Endothelial cell of umbilical vein (primary cell): ENCODE measurements at regions not wholly inside any gene's neighbourhood (a gene's known extent, or its start where the extent isn't known, plus 50 kb on each side); places are given as distances from the start of the nearest gene placed in this dataset.

Experiments used
- BruUV-seq: library from RNA; stranded (reverse); fragments of 400-500 nt; replicated peaks from 2 replicates; lab custom pipeline; 2021; lab: Mats Ljungman, UMichigan
- CTCF ChIA-PET: fragments of 300-600, 350-600 bp; sonication (Branson Sonifier 250); formaldehyde crosslinking; loops from one replicate; lab custom pipeline; 2021; ENCODE audit warnings: antibody characterized with exemption, inconsistent platforms; lab: Charles Lee
- POLR2A ChIA-PET: fragments of 300-600, 350-600 bp; sonication (Branson Sonifier 250); formaldehyde crosslinking; loops from one replicate; lab custom pipeline; 2021; ENCODE audit warnings: antibody characterized with exemption, inconsistent platforms; lab: Charles Lee
- DNase-seq: peaks from one replicate; pipeline ENCODE4 v3.0.0-alpha.2; 2011; ENCODE audit warnings: low read depth, low spot score
- FAIRE-seq: peaks from 2 replicates; lab custom pipeline; 2011; peaks lifted over from hg19 to GRCh38; lab: Jason Lieb, UNC
- H2AFZ ChIP-seq: 2 replicates; pipeline ENCODE4 v1.6.0; 2012; ENCODE audit warnings: low read depth, low read length, control low read depth, inconsistent platforms
- H3K27ac ChIP-seq: 2 replicates; pipeline ENCODE4 v1.5.1; 2011; ENCODE audit warnings: low read depth, mild to moderate bottlenecking, control low read depth, low read length, moderate library complexity; ENCODE audit not compliant: insufficient read depth
- H3K27me3 ChIP-seq, 2 experiments: 2 replicates each; pipeline versions ENCODE4 v1.6.0 to v1.6.1; 2011; ENCODE audit warnings: low read length in 2 of 2, mixed read lengths in 1 of 2; ENCODE audit not compliant: control insufficient read depth in 2 of 2, insufficient read depth in 2 of 2
- H3K36me3 ChIP-seq, 2 experiments: 2 replicates in 1 of 2; 3 replicates in 1 of 2; pipeline ENCODE4 v1.5.1; 2011; ENCODE audit warnings: low read length in 2 of 2, mild to moderate bottlenecking in 1 of 2, moderate library complexity in 1 of 2; ENCODE audit not compliant: control insufficient read depth in 2 of 2, insufficient read depth in 2 of 2; ENCODE audit errors: extremely low read depth in 1 of 2
- H3K4me1 ChIP-seq: 3 replicates; pipeline ENCODE4 v1.5.1; 2011; ENCODE audit warnings: mild to moderate bottlenecking, low read length; ENCODE audit not compliant: control insufficient read depth, insufficient read depth; ENCODE audit errors: extremely low read depth
- H3K4me2 ChIP-seq: 2 replicates; pipeline ENCODE4 v1.6.1; 2011; ENCODE audit warnings: low read length, control low read depth, mixed read lengths; ENCODE audit not compliant: insufficient read depth
- H3K4me3 ChIP-seq, 3 experiments: fragments of 200-600 bp in 1 of 3; sonication (generic), shearing (Covaris generic) in 1 of 3; replicated peaks in 1 of 3; 2 replicates each; pipeline ENCODE4 v1.5.1; 2011 to 2016; ENCODE audit warnings: control low read depth in 3 of 3, low read length in 3 of 3, mild to moderate bottlenecking in 2 of 3, inconsistent platforms in 1 of 3, low read depth in 1 of 3, moderate library complexity in 1 of 3; ENCODE audit not compliant: insufficient read depth in 1 of 3
- H3K79me2 ChIP-seq: 2 replicates; pipeline ENCODE4 v1.6.0; 2012; ENCODE audit warnings: low read length, inconsistent platforms; ENCODE audit not compliant: control insufficient read depth, insufficient read depth
- H3K9ac ChIP-seq: replicated peaks from 2 replicates; pipeline ENCODE3; 2011; ENCODE audit warnings: low read length, control low read depth; ENCODE audit not compliant: insufficient read depth; ENCODE audit errors: extremely low read depth
- H3K9me1 ChIP-seq: replicated peaks from 3 replicates; pipeline ENCODE4 v1.6.0; 2011; ENCODE audit warnings: mild to moderate bottlenecking, low read length; ENCODE audit not compliant: control insufficient read depth, insufficient read depth; ENCODE audit errors: extremely low read depth
- H3K9me3 ChIP-seq: replicated peaks from 2 replicates; pipeline ENCODE4 v1.5.1; 2012; ENCODE audit warnings: low read length, inconsistent platforms; ENCODE audit not compliant: control insufficient read depth, insufficient read depth
- H4K20me1 ChIP-seq: replicated peaks from 2 replicates; pipeline ENCODE3; 2011; ENCODE audit warnings: mild to moderate bottlenecking, low read length; ENCODE audit not compliant: control insufficient read depth, insufficient read depth; ENCODE audit errors: extremely low read depth
- EZH2 ChIP-seq: IDR thresholded peaks from 2 replicates; pipeline ENCODE4 v1.6.1; 2012; ENCODE audit warnings: borderline replicate concordance, low read depth, mild to moderate bottlenecking, moderate library complexity, low read length, inconsistent platforms; ENCODE audit not compliant: severe bottlenecking
- FOS ChIP-seq: IDR thresholded peaks from 2 replicates; pipeline ENCODE4 v1.6.1; 2011; ENCODE audit warnings: mild to moderate bottlenecking, low read length, moderate library complexity, borderline replicate concordance; ENCODE audit not compliant: insufficient read depth
- GATA2 ChIP-seq: IDR thresholded peaks from 2 replicates; pipeline ENCODE4 v1.7.0; 2011; ENCODE audit warnings: low read depth, mild to moderate bottlenecking, moderate library complexity, mixed read lengths, low read length; ENCODE audit not compliant: insufficient read length, insufficient read depth
- JUN ChIP-seq: IDR thresholded peaks from 2 replicates; pipeline ENCODE4 v1.6.1; 2011; ENCODE audit warnings: borderline replicate concordance, low read depth; ENCODE audit not compliant: insufficient read length, insufficient read depth
- MYC ChIP-seq: IDR thresholded peaks from one replicate; pipeline ENCODE4 v1.6.1; 2011; ENCODE audit warnings: mild to moderate bottlenecking, low read depth, low read length
- POLR2A ChIP-seq: IDR thresholded peaks from 2 replicates; pipeline ENCODE4 v1.6.1; 2012; ENCODE audit warnings: low read depth, mild to moderate bottlenecking, control low read depth, low read length
- POLR2AphosphoS5 ChIP-seq: IDR thresholded peaks from 2 replicates; pipeline ENCODE4 v1.6.1; 2012; ENCODE audit warnings: low read depth, mild to moderate bottlenecking, control low read depth, low read length, moderate library complexity; ENCODE audit not compliant: insufficient read depth
- dilution Hi-C: fragments of 300-500 bp; cut with MboI; formaldehyde crosslinking; loops from one replicate; pipeline ENCODE4 v1.15.0; 2019; ENCODE audit warnings: low sequenced_read_pairs; ENCODE audit not compliant: extremely low pct_ligation_motif_present
- intact Hi-C: fragments of 100-400 bp; cut with micrococcal nuclease; formaldehyde crosslinking; loops from one replicate; pipeline ENCODE4 v1.10.0; 2022
- TF ChIP-seq, protein P1 (sequence below), 2 donors: IDR thresholded peaks; 1 replicate in 1 of 2; 2 replicates in 1 of 2; pipeline ENCODE4 v1.5.1; 2011; ENCODE audit warnings: low read length in 2 of 2, mild to moderate bottlenecking in 2 of 2, moderate library complexity in 2 of 2, control low read depth in 1 of 2, inconsistent platforms in 1 of 2, low read depth in 1 of 2; ENCODE audit not compliant: insufficient read depth in 1 of 2; ENCODE audit errors: extremely low read depth in 1 of 2
- TF ChIP-seq, protein P2 (sequence below): IDR thresholded peaks from 2 replicates; pipeline ENCODE4 v1.6.1; 2011; ENCODE audit not compliant: insufficient read depth, insufficient read length

DNA sequence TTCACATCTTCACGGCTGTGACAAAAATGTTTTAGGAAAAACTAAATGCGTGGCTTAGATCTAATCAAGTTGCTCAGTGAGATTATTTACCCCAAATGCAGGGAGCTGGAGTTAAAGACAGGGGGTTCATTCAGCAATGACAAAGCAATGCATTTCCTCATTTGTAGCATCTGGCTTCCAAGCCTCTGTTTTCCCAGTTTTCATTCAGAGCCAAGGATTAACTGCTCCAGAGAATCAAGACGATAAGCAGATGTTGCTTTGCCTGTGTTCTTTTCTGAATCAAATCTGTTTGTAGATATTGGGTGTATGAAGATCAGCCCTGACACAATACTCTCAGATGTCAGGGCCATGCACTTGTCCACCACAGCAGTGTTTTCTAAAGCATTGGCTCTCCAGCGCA lies 147.4 kb upstream of the SIX2 start:
- no peak overlapping the region for H2AFZ ChIP-seq
- DNase-seq = no peak
- H3K4me2 ChIP-seq = no peak overlapping the region
- no peak for FAIRE-seq
- no peaks in the 10 kb centered on the region for H4K20me1 ChIP-seq
- no peaks in the 10 kb centered on the region for H3K36me3 ChIP-seq
- H3K9me1 ChIP-seq = no peaks in the 10 kb centered on the region
- BruUV-seq = no TSS peak
- H3K4me1 ChIP-seq = no peaks in the 10 kb centered on the region
- intact Hi-C loops (no loop called here), dilution Hi-C loops (no loop called here)
- TF ChIP-seq, protein P1, sequence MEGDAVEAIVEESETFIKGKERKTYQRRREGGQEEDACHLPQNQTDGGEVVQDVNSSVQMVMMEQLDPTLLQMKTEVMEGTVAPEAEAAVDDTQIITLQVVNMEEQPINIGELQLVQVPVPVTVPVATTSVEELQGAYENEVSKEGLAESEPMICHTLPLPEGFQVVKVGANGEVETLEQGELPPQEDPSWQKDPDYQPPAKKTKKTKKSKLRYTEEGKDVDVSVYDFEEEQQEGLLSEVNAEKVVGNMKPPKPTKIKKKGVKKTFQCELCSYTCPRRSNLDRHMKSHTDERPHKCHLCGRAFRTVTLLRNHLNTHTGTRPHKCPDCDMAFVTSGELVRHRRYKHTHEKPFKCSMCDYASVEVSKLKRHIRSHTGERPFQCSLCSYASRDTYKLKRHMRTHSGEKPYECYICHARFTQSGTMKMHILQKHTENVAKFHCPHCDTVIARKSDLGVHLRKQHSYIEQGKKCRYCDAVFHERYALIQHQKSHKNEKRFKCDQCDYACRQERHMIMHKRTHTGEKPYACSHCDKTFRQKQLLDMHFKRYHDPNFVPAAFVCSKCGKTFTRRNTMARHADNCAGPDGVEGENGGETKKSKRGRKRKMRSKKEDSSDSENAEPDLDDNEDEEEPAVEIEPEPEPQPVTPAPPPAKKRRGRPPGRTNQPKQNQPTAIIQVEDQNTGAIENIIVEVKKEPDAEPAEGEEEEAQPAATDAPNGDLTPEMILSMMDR (IDR thresholded peaks at IDR 0.05; ENCODE audit: extremely low read depth in 1 of 2, insufficient read depth in 1 of 2, low read depth in 1 of 2, low read length in 2 of 2) = no peak
- TF ChIP-seq, protein P2, sequence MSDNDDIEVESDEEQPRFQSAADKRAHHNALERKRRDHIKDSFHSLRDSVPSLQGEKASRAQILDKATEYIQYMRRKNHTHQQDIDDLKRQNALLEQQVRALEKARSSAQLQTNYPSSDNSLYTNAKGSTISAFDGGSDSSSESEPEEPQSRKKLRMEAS = no peak
- TF ChIP-seq GATA2 (no peak), POLR2AphosphoS5 (no peak), JUN (no peak), EZH2 (no peak), MYC (no peak), POLR2A (no peak), FOS (no peak)
- H3K9ac ChIP-seq = no peak overlapping the region
- H3K4me3 ChIP-seq = no peak overlapping the region
- H3K79me2 ChIP-seq = no peaks in the 10 kb centered on the region
- H3K27me3 ChIP-seq = peaks cover 3 to 4% of the 10 kb centered on the region in 2 experiments
- no peak overlapping the region for H3K27ac ChIP-seq
- POLR2A ChIA-PET = no interaction called here
- no peaks in the 10 kb centered on the region for H3K9me3 ChIP-seq
- CTCF ChIA-PET = no interaction called here
